Endothelial cell of umbilical vein (primary cell): ENCODE measurements at regions not wholly inside any gene's neighbourhood (a gene's known extent, or its start where the extent isn't known, plus 50 kb on each side); places are given as distances from the start of the nearest gene placed in this dataset.

Source experiments
- BruUV-seq: library from RNA; stranded (reverse); fragments of 400-500 nt; replicated peaks from 2 replicates; lab custom pipeline; 2021; lab: Mats Ljungman, UMichigan
- CTCF ChIA-PET: fragments of 300-600, 350-600 bp; sonication (Branson Sonifier 250); formaldehyde crosslinking; loops from one replicate; lab custom pipeline; 2021; ENCODE audit warnings: antibody characterized with exemption, inconsistent platforms; lab: Charles Lee
- POLR2A ChIA-PET: fragments of 300-600, 350-600 bp; sonication (Branson Sonifier 250); formaldehyde crosslinking; loops from one replicate; lab custom pipeline; 2021; ENCODE audit warnings: antibody characterized with exemption, inconsistent platforms; lab: Charles Lee
- DNase-seq: peaks from one replicate; pipeline ENCODE4 v3.0.0-alpha.2; 2011; ENCODE audit warnings: low read depth, low spot score
- FAIRE-seq: peaks from 2 replicates; lab custom pipeline; 2011; peaks lifted over from hg19 to GRCh38; lab: Jason Lieb, UNC
- H2AFZ ChIP-seq: 2 replicates; pipeline ENCODE4 v1.6.0; 2012; ENCODE audit warnings: low read depth, low read length, control low read depth, inconsistent platforms
- H3K27ac ChIP-seq: 2 replicates; pipeline ENCODE4 v1.5.1; 2011; ENCODE audit warnings: low read depth, mild to moderate bottlenecking, control low read depth, low read length, moderate library complexity; ENCODE audit not compliant: insufficient read depth
- H3K27me3 ChIP-seq, 2 experiments: 2 replicates each; pipeline versions ENCODE4 v1.6.0 to v1.6.1; 2011; ENCODE audit warnings: low read length in 2 of 2, mixed read lengths in 1 of 2; ENCODE audit not compliant: control insufficient read depth in 2 of 2, insufficient read depth in 2 of 2
- H3K36me3 ChIP-seq, 2 experiments: 2 replicates in 1 of 2; 3 replicates in 1 of 2; pipeline ENCODE4 v1.5.1; 2011; ENCODE audit warnings: low read length in 2 of 2, mild to moderate bottlenecking in 1 of 2, moderate library complexity in 1 of 2; ENCODE audit not compliant: control insufficient read depth in 2 of 2, insufficient read depth in 2 of 2; ENCODE audit errors: extremely low read depth in 1 of 2
- H3K4me1 ChIP-seq: 3 replicates; pipeline ENCODE4 v1.5.1; 2011; ENCODE audit warnings: mild to moderate bottlenecking, low read length; ENCODE audit not compliant: control insufficient read depth, insufficient read depth; ENCODE audit errors: extremely low read depth
- H3K4me2 ChIP-seq: 2 replicates; pipeline ENCODE4 v1.6.1; 2011; ENCODE audit warnings: low read length, control low read depth, mixed read lengths; ENCODE audit not compliant: insufficient read depth
- H3K4me3 ChIP-seq, 3 experiments: fragments of 200-600 bp in 1 of 3; sonication (generic), shearing (Covaris generic) in 1 of 3; replicated peaks in 1 of 3; 2 replicates each; pipeline ENCODE4 v1.5.1; 2011 to 2016; ENCODE audit warnings: control low read depth in 3 of 3, low read length in 3 of 3, mild to moderate bottlenecking in 2 of 3, inconsistent platforms in 1 of 3, low read depth in 1 of 3, moderate library complexity in 1 of 3; ENCODE audit not compliant: insufficient read depth in 1 of 3
- H3K79me2 ChIP-seq: 2 replicates; pipeline ENCODE4 v1.6.0; 2012; ENCODE audit warnings: low read length, inconsistent platforms; ENCODE audit not compliant: control insufficient read depth, insufficient read depth
- H3K9ac ChIP-seq: replicated peaks from 2 replicates; pipeline ENCODE3; 2011; ENCODE audit warnings: low read length, control low read depth; ENCODE audit not compliant: insufficient read depth; ENCODE audit errors: extremely low read depth
- H3K9me1 ChIP-seq: replicated peaks from 3 replicates; pipeline ENCODE4 v1.6.0; 2011; ENCODE audit warnings: mild to moderate bottlenecking, low read length; ENCODE audit not compliant: control insufficient read depth, insufficient read depth; ENCODE audit errors: extremely low read depth
- H3K9me3 ChIP-seq: replicated peaks from 2 replicates; pipeline ENCODE4 v1.5.1; 2012; ENCODE audit warnings: low read length, inconsistent platforms; ENCODE audit not compliant: control insufficient read depth, insufficient read depth
- H4K20me1 ChIP-seq: replicated peaks from 2 replicates; pipeline ENCODE3; 2011; ENCODE audit warnings: mild to moderate bottlenecking, low read length; ENCODE audit not compliant: control insufficient read depth, insufficient read depth; ENCODE audit errors: extremely low read depth
- EZH2 ChIP-seq: IDR thresholded peaks from 2 replicates; pipeline ENCODE4 v1.6.1; 2012; ENCODE audit warnings: borderline replicate concordance, low read depth, mild to moderate bottlenecking, moderate library complexity, low read length, inconsistent platforms; ENCODE audit not compliant: severe bottlenecking
- FOS ChIP-seq: IDR thresholded peaks from 2 replicates; pipeline ENCODE4 v1.6.1; 2011; ENCODE audit warnings: mild to moderate bottlenecking, low read length, moderate library complexity, borderline replicate concordance; ENCODE audit not compliant: insufficient read depth
- GATA2 ChIP-seq: IDR thresholded peaks from 2 replicates; pipeline ENCODE4 v1.7.0; 2011; ENCODE audit warnings: low read depth, mild to moderate bottlenecking, moderate library complexity, mixed read lengths, low read length; ENCODE audit not compliant: insufficient read length, insufficient read depth
- JUN ChIP-seq: IDR thresholded peaks from 2 replicates; pipeline ENCODE4 v1.6.1; 2011; ENCODE audit warnings: borderline replicate concordance, low read depth; ENCODE audit not compliant: insufficient read length, insufficient read depth
- MYC ChIP-seq: IDR thresholded peaks from one replicate; pipeline ENCODE4 v1.6.1; 2011; ENCODE audit warnings: mild to moderate bottlenecking, low read depth, low read length
- POLR2A ChIP-seq: IDR thresholded peaks from 2 replicates; pipeline ENCODE4 v1.6.1; 2012; ENCODE audit warnings: low read depth, mild to moderate bottlenecking, control low read depth, low read length
- POLR2AphosphoS5 ChIP-seq: IDR thresholded peaks from 2 replicates; pipeline ENCODE4 v1.6.1; 2012; ENCODE audit warnings: low read depth, mild to moderate bottlenecking, control low read depth, low read length, moderate library complexity; ENCODE audit not compliant: insufficient read depth
- dilution Hi-C: fragments of 300-500 bp; cut with MboI; formaldehyde crosslinking; loops from one replicate; pipeline ENCODE4 v1.15.0; 2019; ENCODE audit warnings: low sequenced_read_pairs; ENCODE audit not compliant: extremely low pct_ligation_motif_present
- intact Hi-C: fragments of 100-400 bp; cut with micrococcal nuclease; formaldehyde crosslinking; loops from one replicate; pipeline ENCODE4 v1.10.0; 2022
- TF ChIP-seq, protein P1 (sequence below), 2 donors: IDR thresholded peaks; 1 replicate in 1 of 2; 2 replicates in 1 of 2; pipeline ENCODE4 v1.5.1; 2011; ENCODE audit warnings: low read length in 2 of 2, mild to moderate bottlenecking in 2 of 2, moderate library complexity in 2 of 2, control low read depth in 1 of 2, inconsistent platforms in 1 of 2, low read depth in 1 of 2; ENCODE audit not compliant: insufficient read depth in 1 of 2; ENCODE audit errors: extremely low read depth in 1 of 2
- TF ChIP-seq, protein P2 (sequence below): IDR thresholded peaks from 2 replicates; pipeline ENCODE4 v1.6.1; 2011; ENCODE audit not compliant: insufficient read depth, insufficient read length

GRCh38 chr6:48859562-48860123 lies 603.4 kb downstream of the MMUT start:
- ChIA-PET POLR2A (no interaction called here), CTCF (interaction anchor here (1.0 kb wide), 1 partner anchor 21 kb away, joined by 3 read pairs; no protein-coding TSS in a partner anchor)
- Histone ChIP-seq H3K9me1 (no peaks in the 10 kb centered on the region), H3K9me3 (no peaks in the 10 kb centered on the region), H3K4me2 (no peak overlapping the region), H3K27ac (no peak overlapping the region), H2AFZ (no peak overlapping the region), H4K20me1 (no peaks in the 10 kb centered on the region), H3K4me1 (no peaks in the 10 kb centered on the region), H3K36me3 (no peaks in the 10 kb centered on the region), H3K27me3 (no peaks in the 10 kb centered on the region), H3K4me3 (no peak overlapping the region), H3K9ac (no peak overlapping the region), H3K79me2 (no peaks in the 10 kb centered on the region)
- FAIRE-seq, result no peak
- DNase-seq, result no peak
- TF ChIP-seq EZH2 (no peak), GATA2 (no peak), JUN (no peak)
- TF ChIP-seq, protein P1, sequence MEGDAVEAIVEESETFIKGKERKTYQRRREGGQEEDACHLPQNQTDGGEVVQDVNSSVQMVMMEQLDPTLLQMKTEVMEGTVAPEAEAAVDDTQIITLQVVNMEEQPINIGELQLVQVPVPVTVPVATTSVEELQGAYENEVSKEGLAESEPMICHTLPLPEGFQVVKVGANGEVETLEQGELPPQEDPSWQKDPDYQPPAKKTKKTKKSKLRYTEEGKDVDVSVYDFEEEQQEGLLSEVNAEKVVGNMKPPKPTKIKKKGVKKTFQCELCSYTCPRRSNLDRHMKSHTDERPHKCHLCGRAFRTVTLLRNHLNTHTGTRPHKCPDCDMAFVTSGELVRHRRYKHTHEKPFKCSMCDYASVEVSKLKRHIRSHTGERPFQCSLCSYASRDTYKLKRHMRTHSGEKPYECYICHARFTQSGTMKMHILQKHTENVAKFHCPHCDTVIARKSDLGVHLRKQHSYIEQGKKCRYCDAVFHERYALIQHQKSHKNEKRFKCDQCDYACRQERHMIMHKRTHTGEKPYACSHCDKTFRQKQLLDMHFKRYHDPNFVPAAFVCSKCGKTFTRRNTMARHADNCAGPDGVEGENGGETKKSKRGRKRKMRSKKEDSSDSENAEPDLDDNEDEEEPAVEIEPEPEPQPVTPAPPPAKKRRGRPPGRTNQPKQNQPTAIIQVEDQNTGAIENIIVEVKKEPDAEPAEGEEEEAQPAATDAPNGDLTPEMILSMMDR (IDR thresholded peaks at IDR 0.05; ENCODE audit: extremely low read depth in 1 of 2, insufficient read depth in 1 of 2, low read depth in 1 of 2, low read length in 2 of 2), result no peak
- no TSS peak for BruUV-seq
- dilution Hi-C loops (no loop called here), intact Hi-C loops (no loop called here)

DNA sequence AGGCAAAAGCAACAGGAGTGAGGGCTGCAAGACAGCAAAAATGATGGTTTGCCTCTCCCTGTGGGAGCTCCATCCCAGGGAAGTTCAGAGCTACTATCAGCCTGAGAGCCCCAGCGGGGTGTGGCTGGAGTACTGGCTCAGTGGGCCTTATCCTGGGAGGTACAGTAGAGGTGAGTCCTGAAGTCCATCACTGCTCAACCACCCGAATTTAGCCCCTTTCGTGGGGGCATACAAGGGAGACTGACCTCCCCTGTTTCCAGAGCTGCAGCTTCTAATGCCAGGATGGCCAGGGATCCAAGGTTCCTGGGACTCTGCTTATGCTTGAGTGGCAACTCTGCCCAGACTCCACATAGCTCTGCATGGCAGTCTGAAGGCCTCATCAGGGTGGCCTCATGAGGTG lies 617.8 kb downstream of the MMUT start:
- dilution Hi-C loops, result no loop called here
- ChIA-PET POLR2A (no interaction called here), CTCF (interaction anchor here (0.8 kb wide), 1 partner anchor 18 kb away, joined by 4 read pairs; no protein-coding TSS in a partner anchor)
- Histone ChIP-seq H3K4me2 (no peak overlapping the region), H3K9me1 (no peaks in the 10 kb centered on the region), H3K4me3 (no peak overlapping the region), H3K4me1 (no peaks in the 10 kb centered on the region), H3K27ac (no peak overlapping the region), H3K9me3 (peaks cover 2% of the 10 kb centered on the region), H3K79me2 (no peaks in the 10 kb centered on the region), H3K9ac (no peak overlapping the region), H4K20me1 (no peaks in the 10 kb centered on the region), H3K36me3 (no peaks in the 10 kb centered on the region), H3K27me3 (peaks cover 0 to 3% of the 10 kb centered on the region in 2 experiments), H2AFZ (no peak overlapping the region)
- intact Hi-C loops, result no loop called here
- DNase-seq (no peak), FAIRE-seq (no peak)
- no TSS peak for BruUV-seq
- TF ChIP-seq GATA2, result no peak
- no peak for TF ChIP-seq POLR2A
- no peak for TF ChIP-seq FOS
- TF ChIP-seq, protein P2, sequence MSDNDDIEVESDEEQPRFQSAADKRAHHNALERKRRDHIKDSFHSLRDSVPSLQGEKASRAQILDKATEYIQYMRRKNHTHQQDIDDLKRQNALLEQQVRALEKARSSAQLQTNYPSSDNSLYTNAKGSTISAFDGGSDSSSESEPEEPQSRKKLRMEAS, result no peak
- no peak for TF ChIP-seq POLR2AphosphoS5
- TF ChIP-seq, protein P1 (IDR thresholded peaks at IDR 0.05; ENCODE audit: extremely low read depth in 1 of 2, insufficient read depth in 1 of 2, low read depth in 1 of 2, low read length in 2 of 2), result no peak
- no peak for TF ChIP-seq MYC
- TF ChIP-seq JUN, result no peak
- TF ChIP-seq EZH2, result no peak
